Brain pericyte (primary cell): ENCODE measurements at regions not wholly inside any gene's neighbourhood (a gene's known extent, or its start where the extent isn't known, plus 50 kb on each side); places are given as distances from the start of the nearest gene placed in this dataset.

Experiments
- DNase-seq: peaks from one replicate; pipeline ENCODE4 v3.0.0-alpha.2; 2012; ENCODE audit warnings: low read depth, low spot score

DNA sequence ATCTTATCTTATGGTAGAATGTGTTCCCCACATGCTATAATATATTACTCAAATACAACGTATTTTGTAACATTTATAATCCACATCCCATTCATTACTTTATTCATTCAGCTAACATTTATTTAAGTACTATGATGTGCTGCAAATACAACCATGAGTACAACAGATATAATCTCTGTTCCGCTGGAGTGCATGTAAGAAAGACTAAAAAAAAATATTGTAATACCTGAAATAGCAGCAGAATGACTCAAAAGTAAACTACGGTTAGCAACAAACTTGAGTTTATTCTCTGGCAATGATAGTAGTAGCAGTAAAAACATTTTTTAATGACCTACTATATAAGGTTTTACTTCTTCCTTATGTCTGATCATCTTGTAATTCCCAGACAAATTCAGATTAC lies 1776.3 kb downstream of the STIM2 start:
- DNase-seq: no peak

DNA sequence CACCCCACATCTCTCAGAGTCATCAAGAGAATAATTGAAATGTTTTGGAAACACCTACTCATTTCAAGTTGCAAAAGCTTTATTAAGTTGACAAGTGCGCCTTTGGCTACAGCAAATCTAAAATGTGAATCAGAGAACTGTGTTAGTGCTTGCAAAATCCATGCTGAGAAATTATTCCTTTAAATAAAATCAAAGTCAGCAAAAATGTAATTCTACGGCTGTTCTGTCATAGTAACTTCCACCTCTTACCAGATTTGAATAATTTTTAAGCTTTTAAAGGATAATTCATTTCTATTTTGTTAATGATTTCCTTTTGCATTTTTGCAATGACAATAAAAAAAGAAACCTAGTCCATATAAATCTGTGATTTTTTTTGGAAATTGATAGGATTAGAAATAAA lies 1779.1 kb downstream of the STIM2 start:
- DNase-seq: no peak

DNA sequence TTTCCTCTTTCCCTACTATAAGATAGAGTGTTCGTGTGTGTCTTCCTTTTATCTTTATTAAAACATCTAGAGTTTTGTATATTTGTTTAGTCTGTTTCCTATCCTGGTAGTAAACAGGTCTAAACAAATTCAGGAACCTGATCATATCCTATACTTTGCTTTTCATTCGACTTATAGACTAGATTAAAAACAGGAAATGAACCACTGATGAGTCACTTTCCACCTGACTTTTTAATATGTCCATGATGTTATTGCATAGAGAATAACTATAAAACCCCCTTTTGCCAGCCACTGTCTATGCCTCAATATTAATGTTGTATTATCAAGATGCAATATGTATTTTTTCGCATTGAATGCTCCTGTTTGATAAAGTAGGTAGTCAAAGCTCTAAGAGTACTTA lies 1794.0 kb downstream of the STIM2 start:
- DNase-seq: no peak

DNA sequence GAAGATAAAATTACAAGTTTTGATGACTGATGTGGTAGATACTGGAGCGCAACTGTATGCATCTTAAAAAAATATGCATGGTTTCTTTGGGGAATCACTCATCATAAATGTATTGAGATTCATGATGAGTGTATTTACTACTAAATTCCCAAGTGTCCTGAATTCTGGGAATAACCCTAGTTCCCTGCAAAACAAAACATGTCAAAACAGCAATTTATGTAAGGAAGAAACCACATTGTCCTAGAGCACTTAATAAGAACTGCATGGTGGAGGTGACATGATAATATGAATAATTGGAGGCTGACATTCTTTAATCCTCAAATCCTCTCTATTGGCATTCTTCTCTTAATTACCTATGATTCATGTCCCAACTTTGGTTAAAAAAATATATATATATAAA lies 1804.7 kb downstream of the STIM2 start:
- DNase-seq: no peak

DNA sequence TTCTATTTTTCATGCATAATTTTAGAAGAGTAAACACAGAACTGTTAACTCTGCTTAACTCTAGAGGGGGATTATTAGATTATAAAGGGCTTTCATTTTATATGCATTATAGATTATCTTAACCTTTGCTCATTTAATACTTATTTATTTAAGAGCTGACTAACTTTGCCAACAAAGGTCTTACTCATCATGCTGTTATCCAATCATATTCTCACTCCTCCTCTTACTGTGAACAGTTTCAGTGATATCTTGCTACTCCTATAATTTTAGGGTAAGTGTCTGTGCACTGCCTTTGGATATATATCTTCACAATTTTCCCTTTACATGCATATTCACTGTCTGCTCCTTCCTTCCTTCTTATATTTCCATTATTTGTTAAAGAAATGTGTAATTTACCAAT lies 1814.9 kb downstream of the STIM2 start:
- no peak for DNase-seq

DNA sequence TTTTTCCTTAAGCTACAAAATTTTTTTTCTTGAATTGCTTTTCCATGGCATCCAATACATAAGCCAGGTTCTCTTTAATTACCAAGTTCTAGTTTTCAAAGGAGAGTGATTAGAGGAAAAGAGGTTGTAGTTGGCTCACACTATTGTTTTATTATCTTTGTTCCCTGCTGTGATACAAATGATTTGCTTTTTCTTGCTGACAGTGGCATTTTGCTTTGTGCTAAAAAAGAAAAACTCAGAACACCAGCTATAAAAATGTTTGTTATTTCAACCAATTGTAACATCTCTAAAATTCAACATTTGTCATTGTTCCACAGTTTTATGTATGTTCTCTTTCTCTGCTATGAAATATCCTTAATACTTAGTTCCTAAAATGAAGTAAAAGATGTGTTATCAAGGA lies 1817.2 kb downstream of the STIM2 start:
- no peak for DNase-seq

GRCh38 chr4:28682847-28683246 lies 1822.2 kb downstream of the STIM2 start:
- DNase-seq: no peak

DNA sequence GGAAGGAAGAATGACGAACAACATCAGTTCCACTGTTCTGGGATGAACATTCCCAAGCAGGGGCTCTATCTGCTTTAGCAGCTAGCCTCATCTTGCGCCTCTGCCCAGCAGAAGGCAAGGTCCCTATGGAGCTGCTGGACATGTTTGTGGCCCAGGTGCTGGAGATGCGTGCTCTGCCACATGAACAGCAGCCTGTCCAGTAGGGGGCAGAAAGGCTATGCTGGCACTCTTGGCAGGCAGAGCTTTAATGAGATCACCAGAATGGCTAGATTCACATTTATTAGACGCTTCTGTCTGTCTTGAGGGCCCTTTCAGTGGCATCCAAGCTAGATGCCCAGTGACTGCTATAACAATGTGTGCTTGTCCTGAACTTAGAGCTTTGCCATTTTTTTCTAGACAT lies 1826.0 kb downstream of the STIM2 start:
- no peak for DNase-seq

- no peak for DNase-seq
Observed at GRCh38 chr4:28690890-28691289, 1830.2 kb downstream of the STIM2 start.

GRCh38 chr4:28702571-28702970 lies 1841.9 kb downstream of the STIM2 start:
- no peak for DNase-seq

DNA sequence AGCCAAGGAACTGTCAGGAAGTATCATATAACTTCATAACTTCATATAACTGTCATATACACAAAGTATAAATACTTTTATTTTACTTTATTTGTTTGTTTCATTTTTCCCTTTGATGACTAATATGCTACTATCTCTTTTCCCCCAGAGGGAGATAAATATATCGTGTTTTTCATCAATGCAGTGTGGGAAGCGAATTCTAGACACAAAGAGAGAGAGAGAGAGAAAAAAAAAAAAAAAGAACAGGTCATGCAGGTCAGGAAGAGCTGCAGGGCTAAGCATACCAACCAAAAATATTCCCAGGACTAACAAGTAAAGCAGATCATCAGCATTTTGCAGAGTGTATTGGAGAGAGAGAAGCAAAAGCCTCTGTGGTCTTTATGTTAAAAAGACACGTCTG lies 1849.2 kb downstream of the STIM2 start:
- peak; percentile 4 for DNase-seq

GRCh38 chr4:28723371-28723770 lies 1862.7 kb downstream of the STIM2 start:
- DNase-seq: no peak

DNA sequence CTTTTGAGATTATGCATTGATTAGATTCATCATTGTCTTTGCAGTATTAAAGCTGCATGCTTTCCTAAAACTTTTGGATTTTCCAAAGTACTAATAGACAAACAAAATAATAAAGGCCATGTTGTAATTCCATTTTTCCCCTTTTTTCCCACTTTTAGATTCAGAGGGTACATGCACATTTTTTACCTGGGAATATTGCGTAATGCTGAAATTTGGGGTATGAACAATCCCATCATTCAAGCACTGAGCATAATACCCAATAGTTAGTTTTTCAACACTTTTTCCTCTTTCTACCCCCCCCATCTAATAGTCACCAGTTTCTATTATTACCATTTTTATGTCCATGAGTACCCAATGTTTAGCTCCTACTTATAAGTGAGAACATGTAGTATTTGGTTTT lies 1863.6 kb downstream of the STIM2 start:
- DNase-seq: no peak

DNA sequence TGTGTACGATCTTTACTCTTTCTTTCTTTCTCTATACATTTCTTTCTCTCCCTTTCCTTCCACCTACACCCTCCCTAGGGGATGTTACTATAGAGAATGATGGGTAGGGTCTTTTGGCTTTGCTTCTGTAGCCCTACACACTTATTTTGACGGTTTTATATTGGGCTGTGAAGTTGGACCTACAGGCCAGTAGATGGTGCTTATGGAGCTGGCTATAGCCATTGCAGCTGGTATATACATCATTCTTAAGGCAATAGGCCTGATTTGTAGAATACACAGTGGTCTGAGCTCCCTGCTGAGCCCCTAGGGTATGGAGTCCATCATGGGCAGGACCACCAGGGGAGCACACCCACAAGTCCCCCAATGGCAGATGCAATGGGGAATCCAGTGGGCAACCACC lies 1869.7 kb downstream of the STIM2 start:
- no peak for DNase-seq

- no peak for DNase-seq
Observed at GRCh38 chr4:28744066-28744465, 1883.4 kb downstream of the STIM2 start.

- DNase-seq: no peak
Observed at GRCh38 chr4:28754376-28754775, 1893.7 kb downstream of the STIM2 start.

DNA sequence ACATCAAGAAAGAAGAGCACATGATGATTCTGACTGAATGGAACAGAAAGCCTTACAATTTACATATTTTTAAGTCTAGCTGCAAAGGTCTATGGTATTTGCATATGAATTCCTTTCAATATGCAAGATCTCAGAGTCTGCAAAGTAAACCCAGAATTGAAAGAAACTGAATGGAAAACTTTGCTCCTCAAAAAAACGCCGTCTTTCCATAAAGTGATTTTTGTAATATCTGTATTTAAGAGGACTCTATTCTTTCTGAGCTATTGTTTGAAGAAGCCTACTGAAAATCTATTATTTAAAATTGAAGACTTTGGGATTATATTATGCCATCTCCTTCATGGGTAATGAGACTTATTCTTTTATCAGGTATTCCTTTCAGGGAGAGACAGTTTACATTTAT lies 1894.4 kb downstream of the STIM2 start:
- DNase-seq: no peak

DNA sequence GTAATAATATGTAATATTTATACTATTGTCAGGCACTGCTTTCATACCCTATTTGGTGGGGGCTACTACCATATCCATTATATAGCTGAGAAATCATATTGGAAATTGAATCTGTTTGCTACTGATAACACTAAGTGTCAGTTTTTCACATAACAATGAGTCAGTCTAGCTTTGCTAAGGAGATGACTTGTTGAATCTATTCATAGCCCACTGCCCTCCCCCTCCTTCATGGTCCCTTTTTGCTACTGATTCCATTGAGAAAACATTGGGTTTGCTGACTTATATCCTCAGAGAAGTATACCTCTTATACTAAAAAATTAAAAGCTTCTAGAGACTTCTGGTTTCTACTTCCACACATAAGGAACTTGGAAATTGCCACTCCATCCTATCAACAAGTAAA lies 1898.4 kb downstream of the STIM2 start:
- no peak for DNase-seq

DNA sequence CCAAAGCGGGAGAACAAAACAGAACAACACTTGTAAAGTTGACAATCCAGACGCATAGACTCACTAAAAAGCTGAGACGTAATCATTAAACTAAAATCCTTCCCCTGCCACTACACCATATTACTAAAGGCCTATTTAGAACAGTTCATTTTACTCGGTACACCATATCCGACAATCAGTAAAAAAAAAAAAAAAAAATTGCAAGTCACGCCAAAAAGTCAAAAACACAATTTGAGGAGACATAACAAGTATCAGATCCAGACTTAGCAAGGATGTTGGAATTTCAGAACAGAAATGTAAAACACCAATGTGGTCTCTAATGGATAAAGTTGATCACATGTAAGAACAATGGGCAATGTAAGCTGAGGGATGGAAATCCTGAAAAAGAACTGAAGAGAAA lies 1899.4 kb downstream of the STIM2 start:
- no peak for DNase-seq

DNA sequence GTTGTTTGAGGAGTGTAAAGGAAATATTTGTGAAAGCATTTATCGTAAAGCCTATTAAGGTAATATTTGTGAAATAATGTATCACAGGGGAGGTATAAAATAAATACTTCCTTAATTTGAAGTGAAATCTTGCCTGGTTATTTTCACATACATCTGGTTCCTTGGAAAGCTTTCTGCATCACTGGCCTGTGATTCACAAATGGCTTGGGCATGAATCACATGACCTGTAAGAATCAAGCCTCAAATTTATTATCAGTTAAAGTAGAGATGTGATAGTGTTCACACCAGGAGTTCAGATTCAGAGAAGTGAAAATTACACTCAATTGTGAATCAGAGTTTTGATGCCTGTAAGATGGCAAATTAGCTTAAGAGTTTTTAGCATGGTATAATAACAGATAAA lies 1911.4 kb downstream of the STIM2 start:
- DNase-seq: no peak

DNA sequence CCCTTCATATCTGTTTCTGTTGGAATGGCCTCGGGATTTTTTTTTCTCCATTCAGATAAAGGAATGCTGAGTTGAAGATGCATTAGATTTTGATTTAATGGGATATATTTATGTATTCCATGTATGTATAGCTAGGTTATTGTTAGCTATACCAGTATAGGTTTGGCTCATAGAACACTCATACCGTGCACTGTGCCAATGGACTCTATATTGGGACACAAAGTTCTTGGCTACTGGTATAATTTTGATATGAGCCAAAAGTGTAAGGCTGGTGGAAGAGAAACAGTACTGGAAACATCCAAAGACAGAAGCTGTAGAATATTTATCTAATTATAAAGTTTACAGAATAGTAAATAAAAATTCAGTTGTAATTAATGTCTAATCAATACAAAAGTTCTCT lies 1912.1 kb downstream of the STIM2 start:
- no peak for DNase-seq

- DNase-seq: no peak
Observed at GRCh38 chr4:28774344-28774743, 1913.7 kb downstream of the STIM2 start.

- DNase-seq: no peak
Observed at GRCh38 chr4:28776004-28776403, 1915.4 kb downstream of the STIM2 start.

GRCh38 chr4:28784188-28784587 lies 1923.5 kb downstream of the STIM2 start:
- DNase-seq: no peak

DNA sequence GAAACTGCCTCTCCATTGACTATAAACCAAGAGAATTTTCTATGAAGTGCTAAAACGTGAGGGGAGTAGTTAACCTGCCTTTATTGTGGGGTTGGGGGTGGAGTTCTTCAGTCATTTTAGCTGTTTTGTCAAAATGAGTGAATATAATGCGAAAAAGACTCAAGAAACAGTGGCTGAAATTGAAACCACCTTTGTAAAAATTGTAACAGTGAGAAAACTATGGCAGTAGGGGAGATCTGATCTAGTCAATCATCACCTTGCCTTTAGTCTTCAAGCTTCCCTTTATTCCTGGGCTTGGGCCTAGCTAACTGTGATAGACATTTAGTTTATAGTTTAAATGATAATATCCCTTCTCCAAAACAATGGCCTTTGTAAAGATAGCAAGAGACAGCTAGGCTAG lies 1927.3 kb downstream of the STIM2 start:
- DNase-seq: no peak
